HCT116 (cell line): ENCODE measurements at regions not wholly inside any gene's neighbourhood (a gene's known extent, or its start where the extent isn't known, plus 50 kb on each side); places are given as distances from the start of the nearest gene placed in this dataset.

Experiments used
- ATAC-seq: fragments of 200-7000 bp; cut with Tn5 transposase; 2 replicates; pipeline ENCODE4 v1.9.1; 2020; ENCODE audit warnings: mild to moderate bottlenecking, moderate library complexity
- BruUV-seq: library from RNA; stranded (reverse); fragments of 400-500 nt; replicated peaks from 2 replicates; lab custom pipeline; 2021; lab: Mats Ljungman, UMichigan
- CTCF ChIA-PET: fragments of 300-600 bp; sonication (Branson Sonifier 250); formaldehyde crosslinking; loops from one replicate; lab custom pipeline; 2021; ENCODE audit warnings: antibody characterized with exemption; lab: Charles Lee
- POLR2A ChIA-PET: fragments of 300-600, 350-600 bp; sonication (Branson Sonifier 250); formaldehyde crosslinking; loops from one replicate; lab custom pipeline; 2021; ENCODE audit warnings: antibody characterized with exemption; lab: Charles Lee
- RAD21 ChIA-PET, 2 experiments: fragments of 300-600 bp; sonication (Branson Sonifier 250); formaldehyde crosslinking; loops; one replicate each; lab custom pipeline; 2023; ENCODE audit warnings: low total read pairs in 2 of 2; ENCODE audit not compliant: uncharacterized antibody in 2 of 2, unreplicated experiment in 2 of 2, low non-redundant PET in 1 of 2; lab: Charles Lee
- DNase-seq: peaks from one replicate; pipeline ENCODE4 v3.0.0-alpha.2; 2010; ENCODE audit warnings: low read depth, low spot score
- H2AFZ ChIP-seq: fragments of 200-600 bp; shearing (Covaris generic), sonication (generic); 2 replicates; pipeline ENCODE4 v1.6.1; 2017; ENCODE audit warnings: low read depth, mixed run types, mixed read lengths, antibody characterized with exemption, low read length; ENCODE audit not compliant: poor library complexity, severe bottlenecking
- H3K27ac ChIP-seq: 2 replicates; pipeline ENCODE4 v1.5.1; 2012; ENCODE audit warnings: low read depth, low read length
- H3K27me3 ChIP-seq: fragments of 200-600 bp; sonication (generic); 2 replicates; pipeline ENCODE4 v1.6.1; 2016; ENCODE audit warnings: mixed run types, low read length, mixed read lengths; ENCODE audit not compliant: insufficient read depth
- H3K36me3 ChIP-seq, 2 experiments: fragments of 200-500 bp in 1 of 2; fragments of 200-600 bp in 1 of 2; sonication (Bioruptor generic) in 1 of 2; sonication (generic) in 1 of 2; 2 replicates each; pipeline versions ENCODE4 v1.5.1 to v1.6.1; 2014 to 2016; ENCODE audit warnings: low read length in 2 of 2, inconsistent platforms in 1 of 2, mixed read lengths in 1 of 2, mixed run types in 1 of 2; ENCODE audit not compliant: insufficient read depth in 2 of 2, control insufficient read depth in 1 of 2
- H3K4me1 ChIP-seq, 2 experiments: fragments of 200-600 bp in 1 of 2; sonication (generic) in 1 of 2; 2 replicates each; pipeline versions ENCODE4 v1.5.1 to v1.6.1; 2012 to 2017; ENCODE audit warnings: low read length in 2 of 2, inconsistent platforms in 1 of 2, mild to moderate bottlenecking in 1 of 2, mixed read lengths in 1 of 2, mixed run types in 1 of 2, moderate library complexity in 1 of 2; ENCODE audit not compliant: insufficient read depth in 2 of 2, control insufficient read depth in 1 of 2
- H3K4me2 ChIP-seq: fragments of 200-600 bp; sonication (generic); 2 replicates; pipeline ENCODE4 v1.6.1; 2017; ENCODE audit warnings: mixed run types, low read length, mixed read lengths
- H3K4me3 ChIP-seq, 2 experiments: fragments of 200-600 bp in 1 of 2; sonication (generic) in 1 of 2; replicated peaks in 1 of 2; 2 replicates each; pipeline ENCODE4 v1.5.1; 2011 to 2016; ENCODE audit warnings: low read length in 2 of 2, control low read depth in 1 of 2, low read depth in 1 of 2, mild to moderate bottlenecking in 1 of 2, mixed read lengths in 1 of 2, mixed run types in 1 of 2
- H3K79me2 ChIP-seq: fragments of 200-600 bp; sonication (generic); 2 replicates; pipeline ENCODE4 v1.6.1; 2017; ENCODE audit warnings: mild to moderate bottlenecking, mixed run types, low read length, moderate library complexity, mixed read lengths; ENCODE audit not compliant: insufficient read depth
- H3K9ac ChIP-seq: fragments of 200-600 bp; sonication (generic); 2 replicates; pipeline ENCODE4 v1.6.1; 2016; ENCODE audit warnings: low read length, mixed read lengths
- H3K9me2 ChIP-seq: fragments of 200-600 bp; sonication (generic), shearing (Covaris generic); 2 replicates; pipeline ENCODE4 v1.6.1; 2017; ENCODE audit warnings: mixed run types, mild to moderate bottlenecking, moderate library complexity; ENCODE audit not compliant: insufficient read depth
- H3K9me3 ChIP-seq, 2 experiments: fragments of 200-500 bp in 1 of 2; fragments of 200-600 bp in 1 of 2; sonication (Bioruptor generic) in 1 of 2; sonication (generic) in 1 of 2; 2 replicates each; pipeline ENCODE4 v1.6.1; 2014 to 2017; ENCODE audit warnings: low read length in 2 of 2, mixed read lengths in 2 of 2, inconsistent platforms in 1 of 2, low read depth in 1 of 2, mild to moderate bottlenecking in 1 of 2, mixed run types in 1 of 2, moderate library complexity in 1 of 2; ENCODE audit not compliant: control insufficient read depth in 1 of 2, insufficient read depth in 1 of 2
- H4K20me1 ChIP-seq: fragments of 200-600 bp; sonication (generic), shearing (Covaris generic); 2 replicates; pipeline ENCODE4 v1.6.1; 2017; ENCODE audit warnings: mixed run types, mild to moderate bottlenecking, moderate library complexity; ENCODE audit not compliant: insufficient read depth
- ATF3 ChIP-seq: IDR thresholded peaks from 2 replicates; pipeline ENCODE4 v1.6.1; 2012
- RAD21 ChIP-seq: IDR thresholded peaks from 2 replicates; pipeline ENCODE4 v1.6.1; 2012; ENCODE audit warnings: low read depth, mild to moderate bottlenecking
- SIN3A ChIP-seq: IDR thresholded peaks from 2 replicates; pipeline ENCODE4 v1.6.1; 2012; ENCODE audit warnings: low read depth
- SP1 ChIP-seq: IDR thresholded peaks from 2 replicates; pipeline ENCODE4 v1.6.1; 2012; ENCODE audit warnings: low read depth
- YY1 ChIP-seq: IDR thresholded peaks from 2 replicates; pipeline ENCODE4 v1.6.1; 2011; ENCODE audit warnings: low read length, low read depth, moderate library complexity, mild to moderate bottlenecking; ENCODE audit not compliant: insufficient replicate concordance; ENCODE audit errors: extremely low read depth
- ZFX ChIP-seq: fragments of 450-650 bp; IDR thresholded peaks from 2 replicates; pipeline ENCODE4 v1.6.1; 2017
- intact Hi-C: fragments of 100-400 bp; cut with micrococcal nuclease; formaldehyde crosslinking; loops from 2 replicates; pipeline ENCODE4 v1.10.0; 2022

GRCh38 chr13:76654263-76654662 lies 231.9 kb downstream of the KCTD12 start:
- DNase-seq = no peak
- Histone ChIP-seq H3K4me1 (no peaks in the 10 kb centered on the region; a peak in 1 of 4 replicates), H3K4me3 (no peak overlapping the region), H3K79me2 (no peaks in the 10 kb centered on the region), H3K27ac (no peak overlapping the region), H4K20me1 (no peaks in the 10 kb centered on the region), H3K36me3 (no peaks in the 10 kb centered on the region)
- POLR2A ChIA-PET = no interaction called here
- BruUV-seq = no TSS peak
- RAD21 ChIA-PET = no interaction called here
- CTCF ChIA-PET = no interaction called here
- no peak for TF ChIP-seq SP1
- no peak for TF ChIP-seq SIN3A
- TF ChIP-seq ATF3 = no peak
- TF ChIP-seq, all 23 proteins: peak for 0
- no peak overlapping the region for H3K9ac ChIP-seq
- H2AFZ ChIP-seq = no peak overlapping the region
- H3K4me2 ChIP-seq = no peak overlapping the region
- H3K27me3 ChIP-seq = no peaks in the 10 kb centered on the region
- intact Hi-C loops = no loop called here
- ATAC-seq = no peak
- no peaks in the 10 kb centered on the region for H3K9me3 ChIP-seq
- no peaks in the 10 kb centered on the region for H3K9me2 ChIP-seq

- no peak overlapping the region for H3K4me2 ChIP-seq
- CTCF ChIA-PET = no interaction called here
- POLR2A ChIA-PET = no interaction called here
- H3K9ac ChIP-seq = no peak overlapping the region
- TF ChIP-seq ATF3 (no peak), YY1 (no peak), RAD21 (no peak), ZFX (no peak)
- H2AFZ ChIP-seq = no peak overlapping the region
- no peaks in the 10 kb centered on the region for H3K79me2 ChIP-seq
- H3K9me3 ChIP-seq = no peaks in the 10 kb centered on the region
- H3K4me3 ChIP-seq = no peak overlapping the region
- ATAC-seq (no peak), DNase-seq (no peak)
- no peaks in the 10 kb centered on the region for H3K27me3 ChIP-seq
- H3K27ac ChIP-seq = no peak overlapping the region
- RAD21 ChIA-PET = no interaction called here
- H4K20me1 ChIP-seq = no peaks in the 10 kb centered on the region
- H3K4me1 ChIP-seq = no peaks in the 10 kb centered on the region
- H3K36me3 ChIP-seq = no peaks in the 10 kb centered on the region
- intact Hi-C loops = no loop called here
- BruUV-seq = no TSS peak
- no peaks in the 10 kb centered on the region for H3K9me2 ChIP-seq
These were observed 234.9 kb downstream of the KCTD12 start for GRCh38 chr13:76651286-76651685.
